GM12872 (cell line): ENCODE measurements at regions not wholly inside any gene's neighbourhood (a gene's known extent, or its start where the extent isn't known, plus 50 kb on each side); places are given as distances from the start of the nearest gene placed in this dataset.

ENCODE experiments used
- CTCF ChIP-seq: IDR thresholded peaks from 3 replicates; pipeline ENCODE4 v1.5.1; 2011; ENCODE audit warnings: low read depth, mild to moderate bottlenecking, low read length, moderate library complexity; ENCODE audit not compliant: insufficient read depth

- no peak for TF ChIP-seq CTCF
These were observed 195.4 kb downstream of the GOLGA6L6 start for GRCh38 chr15:20346082-20346805.

DNA sequence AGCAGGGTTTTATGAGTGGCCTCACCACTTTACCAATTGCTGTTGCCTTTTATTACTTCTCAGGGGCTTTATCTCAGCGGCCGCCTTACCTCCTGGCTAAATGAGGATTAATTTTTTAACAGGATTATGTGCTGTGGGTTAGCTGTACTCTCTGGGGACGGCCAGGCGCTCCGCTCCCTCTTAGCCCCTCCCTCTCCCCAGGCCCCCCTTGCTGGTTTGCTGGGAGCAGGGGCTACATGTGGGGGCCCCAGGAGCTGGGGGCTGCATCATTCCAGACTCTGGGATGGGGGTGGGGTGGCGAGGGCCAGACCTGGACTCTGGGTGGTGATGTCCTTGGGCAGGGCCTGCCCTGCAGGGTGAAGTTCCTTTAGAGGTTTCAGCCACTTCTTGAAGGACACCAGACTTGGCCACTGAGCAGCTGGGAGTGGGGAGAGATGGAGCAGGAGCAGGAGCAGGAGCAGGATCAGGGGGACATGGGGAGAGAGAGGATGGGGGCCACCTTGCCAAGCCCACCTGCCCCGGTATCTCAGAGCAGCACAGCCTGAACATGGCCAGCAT is 196.1 kb downstream of the GOLGA6L6 start:
- no peak for TF ChIP-seq CTCF

DNA sequence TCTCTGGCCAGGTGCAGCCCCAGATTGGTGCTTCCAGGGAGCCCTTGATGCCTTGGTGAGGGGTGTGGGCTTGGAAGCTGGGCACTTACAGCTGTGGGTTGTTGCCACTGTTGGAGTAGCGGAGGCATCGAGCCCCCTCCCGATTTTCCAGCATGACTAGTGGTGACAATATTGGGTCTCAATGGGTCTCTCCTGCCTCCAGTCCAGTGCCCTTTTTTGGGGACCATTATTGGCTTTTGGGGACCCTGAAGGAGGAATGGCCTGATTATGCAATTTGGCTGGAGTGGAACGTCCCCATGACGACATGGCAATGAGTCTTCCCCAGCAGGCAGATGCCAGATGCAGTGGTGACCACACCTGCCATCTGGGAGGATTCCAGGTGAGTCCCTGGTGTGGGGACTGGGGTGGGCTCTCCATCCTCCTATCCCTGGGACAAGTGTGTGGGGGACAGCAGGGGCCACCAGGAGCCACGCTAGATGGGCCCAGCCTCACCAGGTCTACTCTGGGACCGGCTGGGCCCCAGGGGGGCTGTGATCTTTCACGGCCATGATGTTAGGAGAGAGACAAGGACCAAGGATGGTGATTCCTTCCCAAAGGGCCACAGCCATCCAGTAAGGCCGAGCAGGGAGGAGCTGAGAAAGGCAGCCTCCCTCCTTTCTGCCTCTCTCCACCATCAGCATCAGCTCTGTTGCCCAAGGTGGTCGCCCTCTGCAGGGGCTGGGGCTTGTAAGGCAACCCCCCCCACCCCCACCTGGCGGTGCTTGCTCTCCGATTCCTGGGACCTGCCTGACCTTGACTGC is 196.8 kb downstream of the GOLGA6L6 start:
- TF ChIP-seq CTCF, result no peak

- no peak for TF ChIP-seq CTCF
These were observed 199.5 kb downstream of the GOLGA6L6 start for GRCh38 chr15:20341901-20342600.

DNA sequence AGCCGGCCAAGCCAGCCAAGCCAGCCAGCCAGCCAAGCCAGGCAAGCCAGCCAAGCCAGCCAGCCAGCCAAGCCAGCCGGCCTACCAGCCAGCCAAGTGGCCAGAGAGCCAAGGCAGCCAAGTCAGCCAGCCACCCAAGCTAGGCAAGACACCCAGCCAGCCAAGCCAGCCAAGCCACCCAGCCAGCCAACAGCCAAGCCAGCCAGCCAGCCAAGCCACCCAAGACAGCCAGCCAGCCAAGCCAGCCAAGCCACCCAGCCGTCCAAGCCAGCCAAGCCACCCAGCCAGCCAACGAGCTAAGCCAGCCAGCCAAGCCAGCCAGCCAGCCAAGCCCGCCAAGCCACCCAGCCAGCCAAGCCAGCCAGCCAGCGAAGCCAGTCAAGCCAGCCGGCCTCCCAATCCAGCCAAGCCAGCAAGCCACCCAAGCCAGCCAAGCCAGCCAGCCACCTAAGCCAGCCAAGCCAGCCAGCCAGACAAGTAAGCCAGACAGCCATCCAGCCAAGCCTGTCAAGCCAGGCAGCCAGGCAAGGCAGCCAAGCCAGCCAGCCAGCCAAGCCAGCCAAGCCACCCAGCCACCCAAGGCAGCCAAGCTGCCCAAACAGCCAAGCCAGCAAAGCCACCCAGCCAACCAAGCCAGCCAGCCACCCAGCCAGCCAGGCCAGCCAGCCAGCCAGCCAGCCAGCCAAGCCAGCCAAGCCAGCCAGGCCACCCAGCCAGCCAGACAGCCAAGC is 200.5 kb downstream of the GOLGA6L6 start:
- no peak for TF ChIP-seq CTCF

GRCh38 chr15:20340331-20340811 is 201.2 kb downstream of the GOLGA6L6 start:
- no peak for TF ChIP-seq CTCF
